K562 (cell line): ENCODE measurements at regions not wholly inside any gene's neighbourhood (a gene's known extent, or its start where the extent isn't known, plus 50 kb on each side); places are given as distances from the start of the nearest gene placed in this dataset.

Experiments
- ATAC-seq: fragments of 200-7000 bp; cut with Tn5 transposase; 3 replicates; pipeline ENCODE4 v1.9.1; 2020; ENCODE audit warnings: moderate library complexity
- BruUV-seq: library from RNA; stranded (reverse); fragments of 400-500 nt; replicated peaks from 2 replicates; lab custom pipeline; 2021; lab: Mats Ljungman, UMichigan
- CTCF ChIA-PET: fragments of 300-600 bp; formaldehyde crosslinking; extraction: SDS; loops from one replicate; lab custom pipeline; 2021; ENCODE audit warnings: low intra/inter-chr PET ratio; lab: Yijun Ruan, JAX
- POLR2A ChIA-PET: fragments of 300-600, 350-650 bp; sonication (Branson Sonifier 250); formaldehyde crosslinking; extraction: SDS; loops from one replicate; lab custom pipeline; 2021; ENCODE audit warnings: antibody characterized with exemption, inconsistent platforms; lab: Yijun Ruan, JAX
- DNase-seq, 4 experiments: peaks; one replicate each; pipeline versions ENCODE4 v3.0.0 to v3.0.0-alpha.2; 2011 to 2018; ENCODE audit warnings: low spot score in 3 of 4, mixed read lengths in 3 of 4; ENCODE audit errors: extremely low read depth in 1 of 4
- FAIRE-seq: peaks from 2 replicates; lab custom pipeline; 2011; peaks lifted over from hg19 to GRCh38; lab: Jason Lieb, UNC
- H2AFZ ChIP-seq: 2 replicates; pipeline ENCODE4 v1.6.0; 2011; ENCODE audit warnings: low read depth, low read length, control low read depth, inconsistent platforms
- H3K27ac ChIP-seq: fragments of 200-600 bp; 3 replicates; pipeline ENCODE4 v1.8.0; 2011; ENCODE audit warnings: low read depth, mild to moderate bottlenecking, control low read depth, inconsistent platforms, low read length, moderate library complexity, mixed read lengths; ENCODE audit errors: extremely low read depth
- H3K27me3 ChIP-seq, 2 experiments: fragments of 300-600 bp in 1 of 2; 2 replicates in 1 of 2; 3 replicates in 1 of 2; pipeline versions ENCODE4 v1.6.0 to v1.8.0; 2011; ENCODE audit warnings: inconsistent platforms in 2 of 2, low read length in 2 of 2, mild to moderate bottlenecking in 1 of 2, mixed read lengths in 1 of 2, moderate library complexity in 1 of 2; ENCODE audit not compliant: control insufficient read depth in 2 of 2, insufficient read depth in 2 of 2
- H3K36me3 ChIP-seq: fragments of 300-600 bp; 3 replicates; pipeline ENCODE4 v1.8.0; 2011; ENCODE audit warnings: mild to moderate bottlenecking, low read length, inconsistent platforms; ENCODE audit not compliant: control insufficient read depth, insufficient read depth
- H3K4me1 ChIP-seq, 2 experiments: fragments of 200-600 bp in 1 of 2; replicated peaks in 1 of 2; 2 replicates in 1 of 2; 3 replicates in 1 of 2; pipeline versions ENCODE4 v1.5.1 to v1.8.0; 2011; ENCODE audit warnings: inconsistent platforms in 2 of 2, low read length in 2 of 2, mild to moderate bottlenecking in 1 of 2, mixed read lengths in 1 of 2, moderate library complexity in 1 of 2; ENCODE audit not compliant: control insufficient read depth in 2 of 2, insufficient read depth in 2 of 2
- H3K4me2 ChIP-seq: 2 replicates; pipeline ENCODE4 v1.6.1; 2011; ENCODE audit warnings: low read length, control low read depth, inconsistent platforms, mixed read lengths; ENCODE audit not compliant: insufficient read depth
- H3K4me3 ChIP-seq: fragments of 200-600 bp; sonication (generic), shearing (Covaris generic); 2 replicates; pipeline ENCODE4 v1.5.1; 2016; ENCODE audit warnings: control low read depth, inconsistent platforms
- H3K79me2 ChIP-seq: fragments of 200-600 bp; 3 replicates; pipeline ENCODE4 v1.8.0; 2011; ENCODE audit warnings: low read length, inconsistent platforms; ENCODE audit not compliant: control insufficient read depth, insufficient read depth
- H3K9ac ChIP-seq, 2 experiments: 2 replicates each; pipeline versions ENCODE4 v1.6.0 to v1.6.1; 2011; ENCODE audit warnings: low read depth in 2 of 2, low read length in 2 of 2, control low read depth in 1 of 2, inconsistent platforms in 1 of 2, mild to moderate bottlenecking in 1 of 2, mixed read lengths in 1 of 2; ENCODE audit not compliant: insufficient read depth in 1 of 2
- H3K9me1 ChIP-seq: one replicate; pipeline ENCODE4 v1.6.0; 2011; ENCODE audit warnings: inconsistent platforms, mild to moderate bottlenecking, low read length, moderate library complexity; ENCODE audit not compliant: control insufficient read depth, insufficient read depth
- H3K9me3 ChIP-seq: replicated peaks from 2 replicates; pipeline ENCODE4 v1.5.1; 2011; ENCODE audit warnings: low read depth, low read length, inconsistent platforms; ENCODE audit not compliant: control insufficient read depth, insufficient read depth
- H4K20me1 ChIP-seq: replicated peaks from 2 replicates; pipeline ENCODE4 v1.6.1; 2011; ENCODE audit warnings: low read length, inconsistent platforms, mixed read lengths; ENCODE audit not compliant: control insufficient read depth, insufficient read depth
- ARHGAP35 ChIP-seq: fragments of 450-650 bp; IDR thresholded peaks from 2 replicates; pipeline ENCODE4 v1.6.1; 2018; ENCODE audit not compliant: partially characterized antibody
- CBX2 ChIP-seq: fragments of 200-600 bp; sonication (generic); IDR thresholded peaks from one replicate; pipeline ENCODE4 v1.6.1; 2012; ENCODE audit warnings: mild to moderate bottlenecking, low read length, inconsistent platforms; ENCODE audit not compliant: insufficient read depth, poor library complexity, severe bottlenecking
- CREM ChIP-seq: IDR thresholded peaks from 2 replicates; pipeline ENCODE4 v1.6.1; 2014; ENCODE audit warnings: antibody characterized with exemption, low read depth
- EWSR1 ChIP-seq: fragments of 450-650 bp; IDR thresholded peaks from 2 replicates; pipeline ENCODE4 v1.6.1; 2018; ENCODE audit warnings: borderline replicate concordance, mild to moderate bottlenecking, low read depth, moderate library complexity; ENCODE audit not compliant: partially characterized antibody
- GATAD2A ChIP-seq: fragments of 450-650 bp; IDR thresholded peaks from 2 replicates; pipeline ENCODE4 v1.6.1; 2017
- HNRNPUL1 ChIP-seq: fragments of 200-400 bp; formaldehyde crosslinking; IDR thresholded peaks from 2 replicates; pipeline ENCODE4 v1.6.1; 2017; ENCODE audit warnings: low read length
- KAT2B ChIP-seq: IDR thresholded peaks from one replicate; pipeline ENCODE4 v1.6.1; 2012; ENCODE audit warnings: low read depth, mild to moderate bottlenecking, control low read depth, inconsistent platforms, low read length, moderate library complexity
- KAT8 ChIP-seq: fragments of 450-650 bp; IDR thresholded peaks from 2 replicates; pipeline ENCODE4 v1.6.1; 2016; ENCODE audit warnings: low read depth, mild to moderate bottlenecking
- PHB2 ChIP-seq: fragments of 450-650 bp; IDR thresholded peaks from 2 replicates; pipeline ENCODE4 v1.6.1; 2017; ENCODE audit warnings: low read depth
- POLR2G ChIP-seq: fragments of 200-400 bp; formaldehyde crosslinking; IDR thresholded peaks from 2 replicates; pipeline ENCODE4 v1.6.1; 2017; ENCODE audit warnings: low read depth, mild to moderate bottlenecking, antibody characterized with exemption, low read length, moderate library complexity
- SAFB2 ChIP-seq: fragments of 200-400 bp; formaldehyde crosslinking; IDR thresholded peaks from 2 replicates; pipeline ENCODE4 v1.6.1; 2018; ENCODE audit warnings: borderline replicate concordance, low read length, low read depth, moderate library complexity; ENCODE audit not compliant: severe bottlenecking
- SMAD3 ChIP-seq: fragments of 450-650 bp; formaldehyde crosslinking; conservative IDR thresholded peaks from 2 replicates; pipeline ENCODE4 v1.4.0; 2020; ENCODE audit warnings: mild to moderate bottlenecking
- TEAD4 ChIP-seq, 2 experiments: sonication (generic) in 1 of 2; formaldehyde crosslinking in 1 of 2; IDR thresholded peaks; 2 replicates each; pipeline versions ENCODE4 v1.6.1 to v1.8.0; 2012 to 2022; ENCODE audit warnings: borderline replicate concordance in 1 of 2, inconsistent platforms in 1 of 2, low read length in 1 of 2, mild to moderate bottlenecking in 1 of 2, missing genetic modification reagents in 1 of 2
- TOE1 ChIP-seq, 2 experiments: fragments of 450-650 bp in 1 of 2; sonication (generic) in 1 of 2; formaldehyde crosslinking in 1 of 2; IDR thresholded peaks; 2 replicates each; pipeline versions ENCODE4 v1.7.1 to v1.8.0; 2016 to 2022; ENCODE audit warnings: borderline replicate concordance in 2 of 2, mild to moderate bottlenecking in 2 of 2, antibody characterized with exemption in 1 of 2, inconsistent platforms in 1 of 2, low read depth in 1 of 2, missing genetic modification reagents in 1 of 2, moderate library complexity in 1 of 2
- TRIM28 ChIP-seq: fragments of 450-650 bp; IDR thresholded peaks from 2 replicates; pipeline ENCODE4 v1.6.1; 2017
- ZC3H11A ChIP-seq: IDR thresholded peaks from 2 replicates; pipeline ENCODE4 v1.6.1; 2012; ENCODE audit warnings: low read depth, low read length, improper control_type of control experiment
- ZNF764 ChIP-seq: fragments of 250-450 bp; sonication (Bioruptor Pico); IDR thresholded peaks from 2 replicates; pipeline ENCODE4 v1.4.0; 2020; ENCODE audit warnings: low read depth, mild to moderate bottlenecking, moderate library complexity
- WGBS: fragments of 100-300 bp; shearing (Covaris generic); methylation state at CpG from one replicate; pipeline ENCODE4 v1.1.6; 2016; ENCODE audit warnings: low coverage, mixed read lengths; ENCODE audit not compliant: insufficient coverage; ENCODE audit errors: missing lambda C conversion rate; 5-methylcytosine and 5-hydroxymethylcytosine counted together
- in situ Hi-C: fragments of 300-500 bp; cut with MboI; formaldehyde crosslinking; loops from 4 replicates; pipeline ENCODE4 v1.15.0; 2018; ENCODE audit warnings: inconsistent platforms, mixed read lengths
- intact Hi-C: fragments of 100-400 bp; cut with micrococcal nuclease; formaldehyde crosslinking; loops from 2 replicates; pipeline ENCODE4 v1.14.2; 2022
- TF ChIP-seq, protein P1 (sequence below): fragments of 450-650 bp; IDR thresholded peaks from 2 replicates; pipeline ENCODE4 v1.6.1; 2016
- TF ChIP-seq, protein P2 (sequence below): sonication (generic); formaldehyde crosslinking; IDR thresholded peaks from 2 replicates; pipeline ENCODE4 v1.8.0; 2022; ENCODE audit warnings: mild to moderate bottlenecking, missing genetic modification reagents, borderline replicate concordance

- Histone ChIP-seq H3K9ac (no peak overlapping the region), H3K79me2 (no peaks in the 10 kb centered on the region), H3K4me2 (no peak overlapping the region), H3K27me3 (no peaks in the 10 kb centered on the region; a peak in 1 of 5 replicates), H3K4me3 (no peak overlapping the region), H3K9me3 (no peaks in the 10 kb centered on the region), H4K20me1 (no peaks in the 10 kb centered on the region), H3K27ac (no peak overlapping the region), H3K9me1 (no peaks in the 10 kb centered on the region), H2AFZ (no peak overlapping the region), H3K36me3 (no peaks in the 10 kb centered on the region), H3K4me1 (no peaks in the 10 kb centered on the region)
- CTCF ChIA-PET, result no interaction called here
- no peak for TF ChIP-seq SMAD3
- no peak for TF ChIP-seq TOE1 (IDR thresholded peaks at IDR 0.05; ENCODE audit: borderline replicate concordance)
- TF ChIP-seq TOE1 (CRISPR knock-in tag; IDR thresholded peaks at IDR 0.05; ENCODE audit: borderline replicate concordance, low read depth), result no peak
- no peak for TF ChIP-seq ZC3H11A
- TF ChIP-seq POLR2G, result no peak
- no peak for TF ChIP-seq GATAD2A
- no peak for TF ChIP-seq ZNF764
- TF ChIP-seq KAT8, result no peak
- TF ChIP-seq TRIM28, result no peak
- TF ChIP-seq TEAD4 (IDR thresholded peaks at IDR 0.05; ENCODE audit: low read length), result no peak
- no peak for TF ChIP-seq TEAD4 (CRISPR knock-in tag; IDR thresholded peaks at IDR 0.05; ENCODE audit: borderline replicate concordance)
- TF ChIP-seq KAT2B, result no peak
- no peak for TF ChIP-seq CBX2
- no peak for TF ChIP-seq ARHGAP35
- TF ChIP-seq CREM, result no peak
- TF ChIP-seq, protein P1, sequence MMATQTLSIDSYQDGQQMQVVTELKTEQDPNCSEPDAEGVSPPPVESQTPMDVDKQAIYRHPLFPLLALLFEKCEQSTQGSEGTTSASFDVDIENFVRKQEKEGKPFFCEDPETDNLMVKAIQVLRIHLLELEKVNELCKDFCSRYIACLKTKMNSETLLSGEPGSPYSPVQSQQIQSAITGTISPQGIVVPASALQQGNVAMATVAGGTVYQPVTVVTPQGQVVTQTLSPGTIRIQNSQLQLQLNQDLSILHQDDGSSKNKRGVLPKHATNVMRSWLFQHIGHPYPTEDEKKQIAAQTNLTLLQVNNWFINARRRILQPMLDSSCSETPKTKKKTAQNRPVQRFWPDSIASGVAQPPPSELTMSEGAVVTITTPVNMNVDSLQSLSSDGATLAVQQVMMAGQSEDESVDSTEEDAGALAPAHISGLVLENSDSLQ, result no peak
- TF ChIP-seq SAFB2, result no peak
- TF ChIP-seq, protein P2, sequence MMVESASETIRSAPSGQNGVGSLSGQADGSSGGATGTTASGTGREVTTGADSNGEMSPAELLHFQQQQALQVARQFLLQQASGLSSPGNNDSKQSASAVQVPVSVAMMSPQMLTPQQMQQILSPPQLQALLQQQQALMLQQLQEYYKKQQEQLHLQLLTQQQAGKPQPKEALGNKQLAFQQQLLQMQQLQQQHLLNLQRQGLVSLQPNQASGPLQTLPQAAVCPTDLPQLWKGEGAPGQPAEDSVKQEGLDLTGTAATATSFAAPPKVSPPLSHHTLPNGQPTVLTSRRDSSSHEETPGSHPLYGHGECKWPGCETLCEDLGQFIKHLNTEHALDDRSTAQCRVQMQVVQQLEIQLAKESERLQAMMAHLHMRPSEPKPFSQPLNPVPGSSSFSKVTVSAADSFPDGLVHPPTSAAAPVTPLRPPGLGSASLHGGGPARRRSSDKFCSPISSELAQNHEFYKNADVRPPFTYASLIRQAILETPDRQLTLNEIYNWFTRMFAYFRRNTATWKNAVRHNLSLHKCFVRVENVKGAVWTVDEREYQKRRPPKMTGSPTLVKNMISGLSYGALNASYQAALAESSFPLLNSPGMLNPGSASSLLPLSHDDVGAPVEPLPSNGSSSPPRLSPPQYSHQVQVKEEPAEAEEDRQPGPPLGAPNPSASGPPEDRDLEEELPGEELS (CRISPR knock-in tag), result no peak
- no peak for TF ChIP-seq EWSR1
- TF ChIP-seq PHB2, result no peak
- TF ChIP-seq HNRNPUL1, result no peak
- WGBS, result 0% methylated on average over 2 of the region's 2 CpGs
- FAIRE-seq (no peak), DNase-seq (no peak), ATAC-seq (no peak)
- intact Hi-C loops, result no loop called here
- no TSS peak for BruUV-seq
- POLR2A ChIA-PET, result no interaction called here
- in situ Hi-C loops, result no loop called here
Observed at GRCh38 chr4:159500861-159501260, 398.0 kb downstream of the RAPGEF2 start.
